Kidney (tissue), 13 donors: ENCODE measurements at regions not wholly inside any gene's neighbourhood (a gene's known extent, or its start where the extent isn't known, plus 50 kb on each side); places are given as distances from the start of the nearest gene placed in this dataset.
A peak's percentile ranks its signal among the peaks of the same experiment; 100 is the strongest.

Experiments used
- DNase-seq, 5 donors: peaks; one replicate each; pipeline ENCODE4 v3.0.0-alpha.2; 2013 to 2020
- FAIRE-seq: peaks from 2 replicates; lab custom pipeline; 2012; peaks lifted over from hg19 to GRCh38; lab: Jason Lieb, UNC
- H3K27ac ChIP-seq, 2 donors: one replicate each; pipeline ENCODE4 v1.7.0; 2013; ENCODE audit warnings: low read depth in 2 of 2, low read length in 2 of 2, inconsistent platforms in 1 of 2
- H3K27me3 ChIP-seq: one replicate; pipeline ENCODE4 v1.7.1; 2013; ENCODE audit warnings: low read length, inconsistent platforms; ENCODE audit not compliant: control insufficient read depth, insufficient read depth
- H3K36me3 ChIP-seq, 3 donors: one replicate each; pipeline versions ENCODE4 v1.7.0 to v1.7.1; 2013; ENCODE audit warnings: low read length in 3 of 3, control low read depth in 1 of 3, inconsistent platforms in 1 of 3; ENCODE audit not compliant: insufficient read depth in 3 of 3, control insufficient read depth in 2 of 3
- H3K4me1 ChIP-seq, 3 donors: one replicate each; pipeline versions ENCODE4 v1.7.0 to v1.7.1; 2013; ENCODE audit warnings: low read length in 3 of 3, inconsistent platforms in 1 of 3, low read depth in 1 of 3; ENCODE audit not compliant: control insufficient read depth in 2 of 3, insufficient read depth in 2 of 3
- H3K4me3 ChIP-seq, 3 donors: one replicate each; pipeline versions ENCODE4 v1.7.0 to v1.8.1; 2013; ENCODE audit warnings: low read length in 3 of 3, control low read depth in 1 of 3, inconsistent platforms in 1 of 3
- H3K9ac ChIP-seq, 3 donors: one replicate each; pipeline versions ENCODE4 v1.7.0 to v1.7.1; 2013; ENCODE audit warnings: low read length in 3 of 3, control low read depth in 1 of 3, inconsistent platforms in 1 of 3
- H3K9me3 ChIP-seq, 3 donors: one replicate each; pipeline versions ENCODE4 v1.7.0 to v1.7.1; 2013; ENCODE audit warnings: low read length in 3 of 3, control low read depth in 1 of 3, inconsistent platforms in 1 of 3; ENCODE audit not compliant: control insufficient read depth in 2 of 3, insufficient read depth in 1 of 3
- CTCF ChIP-seq: IDR thresholded peaks from 3 replicates; pipeline ENCODE4 v1.5.1; 2012; ENCODE audit warnings: mild to moderate bottlenecking, moderate library complexity, borderline replicate concordance; ENCODE audit not compliant: insufficient read depth; ENCODE audit errors: extremely low read depth
- intact Hi-C: fragments of 100-400 bp; cut with DNase I; formaldehyde crosslinking; loops from one replicate; pipeline ENCODE4 v1.11.1; 2022
- donor health status: control.
- donor health status: control.
- donor health status: control.
- donor health status: control.
- donor health status: control.
- donor health status: DM: yes; HTN: yes; CAD: no.
- donor health status: Normal renal cell carcinoma (clear cell type).

GRCh38 chr4:133385161-133385954, 236.3 kb downstream of the PCDH10 start:
- Histone ChIP-seq H3K9ac (no peak overlapping the region), H3K4me3 (no peak overlapping the region), H3K27ac (no peak overlapping the region), H3K36me3 (no peaks in the 10 kb centered on the region), H3K9me3 (no peaks in the 10 kb centered on the region), H3K27me3 (no peaks in the 10 kb centered on the region), H3K4me1 (no peaks in the 10 kb centered on the region)
- FAIRE-seq (no peak), DNase-seq (peak in 1 of 5 donors; percentile 55)
- intact Hi-C loops = no loop called here
- no peak for TF ChIP-seq CTCF

- no peak for TF ChIP-seq CTCF
- DNase-seq (peak in 1 of 5 donors; percentile 50), FAIRE-seq (no peak)
- no peak overlapping the region for H3K27ac ChIP-seq
- H3K4me1 ChIP-seq = no peaks in the 10 kb centered on the region
- H3K9ac ChIP-seq = no peak overlapping the region
- no peaks in the 10 kb centered on the region for H3K36me3 ChIP-seq
- intact Hi-C loops = no loop called here
- no peak overlapping the region for H3K4me3 ChIP-seq
- no peaks in the 10 kb centered on the region for H3K9me3 ChIP-seq
- no peaks in the 10 kb centered on the region for H3K27me3 ChIP-seq
Observed at GRCh38 chr4:133379681-133380438, 230.8 kb downstream of the PCDH10 start.

- H3K4me1 ChIP-seq = no peaks in the 10 kb centered on the region
- no peak overlapping the region for H3K27ac ChIP-seq
- H3K9me3 ChIP-seq = no peaks in the 10 kb centered on the region
- TF ChIP-seq CTCF = no peak
- H3K9ac ChIP-seq = no peak overlapping the region
- H3K36me3 ChIP-seq = no peaks in the 10 kb centered on the region
- FAIRE-seq (no peak), DNase-seq (no peak)
- H3K27me3 ChIP-seq = no peaks in the 10 kb centered on the region
- no peak overlapping the region for H3K4me3 ChIP-seq
- intact Hi-C loops = no loop called here
Observed at GRCh38 chr4:133377286-133377685, 228.2 kb downstream of the PCDH10 start.
